ENCODE measurements at regions not wholly inside any gene's neighbourhood (a gene's known extent, or its start where the extent isn't known, plus 50 kb on each side); places are given as distances from the start of the nearest gene placed in this dataset.

DNA sequence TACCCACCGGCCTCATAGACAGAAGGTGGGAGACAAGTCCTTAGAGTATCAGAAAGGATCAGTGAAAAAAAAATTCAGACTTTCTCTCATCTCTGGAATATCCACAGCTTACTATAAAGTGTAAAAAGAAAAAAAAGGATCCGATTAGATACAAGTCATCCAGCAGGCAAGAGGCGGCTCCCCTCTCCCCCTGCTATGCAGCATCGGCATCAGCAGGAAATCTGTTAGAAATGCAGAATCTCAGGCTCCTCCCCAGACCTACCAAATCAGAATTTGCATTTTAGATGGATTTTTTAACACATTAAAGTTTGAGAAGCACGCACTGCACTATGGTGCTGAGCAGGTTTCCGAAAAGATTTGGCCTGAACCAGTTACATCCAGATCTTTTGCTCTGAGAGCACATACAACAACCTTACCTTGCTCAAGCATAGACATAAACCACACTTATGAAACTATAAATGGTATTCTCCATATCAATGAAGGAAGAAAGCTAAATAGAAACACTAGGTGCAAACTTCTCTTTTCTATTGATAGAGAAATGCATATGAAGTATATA is 117.0 kb upstream of the POU3F2 start:
- ChIA-PET POLR2A (ENCODE audit: partially characterized antibody) (no interaction called here), CTCF (ENCODE audit: partially characterized antibody) (no interaction called here)
- H4K8ac ChIP-seq (ENCODE audit: extremely low read depth, insufficient read depth, low read length), result no peak overlapping the region
- H2BK20ac ChIP-seq (ENCODE audit: low read length), result no peak overlapping the region
- no peak overlapping the region for H3K4me3 ChIP-seq (ENCODE audit: extremely low read depth in 1 of 4, insufficient read depth in 2 of 4, low read depth in 3 of 4, low read length in 4 of 4)
- H2AK5ac ChIP-seq (ENCODE audit: low read depth, low read length), result no peak overlapping the region
- peaks cover 3 to 5% (median 4%) of the 10 kb centered on the region in 4 experiments; a peak in 5 of 7 replicates for H3K4me1 ChIP-seq (replicated peaks in 1 of 4; ENCODE audit: control insufficient read depth in 3 of 4, insufficient read depth in 4 of 4, low read length in 3 of 4)
- no peak for DNase-seq (ENCODE audit: low read depth in 1 of 2, low spot score in 2 of 2)
- no peak overlapping the region for H3K14ac ChIP-seq (ENCODE audit: insufficient read length)
- FAIRE-seq, result no peak
- H3K79me2 ChIP-seq (ENCODE audit: control insufficient read depth in 1 of 2, insufficient read depth in 2 of 2, low read length in 2 of 2), result no peaks in the 10 kb centered on the region
- no peak overlapping the region for H3K23ac ChIP-seq (ENCODE audit: insufficient read length)
- no peak overlapping the region for H3K9ac ChIP-seq (replicated peaks in 1 of 4; ENCODE audit: extremely low read depth in 1 of 4, low read depth in 3 of 4, low read length in 3 of 4)
- no peak overlapping the region for H3K27ac ChIP-seq (ENCODE audit: low read depth, low read length)
- no peaks in the 10 kb centered on the region for H4K20me1 ChIP-seq (replicated peaks in 1 of 2; ENCODE audit: control insufficient read depth in 1 of 2, insufficient read depth in 2 of 2, low read length in 2 of 2)
- H4K5ac ChIP-seq (ENCODE audit: insufficient read length, low read depth, low read length), result no peak overlapping the region
- H2BK120ac ChIP-seq (replicated peaks; ENCODE audit: low read depth, low read length), result no peak overlapping the region
- no peaks in the 10 kb centered on the region for H3K27me3 ChIP-seq (replicated peaks in 1 of 4; ENCODE audit: control insufficient read depth in 3 of 4, extremely low read depth in 1 of 4, insufficient read depth in 3 of 4, low read length in 3 of 4)
- H3K79me1 ChIP-seq (ENCODE audit: low read depth, low read length), result no peaks in the 10 kb centered on the region
- H3K36me3 ChIP-seq (ENCODE audit: control insufficient read depth in 2 of 4, insufficient read depth in 4 of 4, low read length in 3 of 4), result no peaks in the 10 kb centered on the region
- H2BK15ac ChIP-seq (ENCODE audit: low read length), result no peak overlapping the region
- no peak overlapping the region for H2AFZ ChIP-seq (ENCODE audit: low read length)
- H2BK5ac ChIP-seq (ENCODE audit: low read depth, low read length), result no peak overlapping the region
- TF ChIP-seq KDM4A (IDR thresholded peaks at IDR 0.05; ENCODE audit: low read depth, low read length, severe bottlenecking) (no peak), HDAC6 (IDR thresholded peaks at IDR 0.05; ENCODE audit: low read depth, low read length) (no peak), E2F6 (IDR thresholded peaks at IDR 0.05) (no peak), GABPA (IDR thresholded peaks at IDR 0.05; ENCODE audit: borderline replicate concordance, insufficient read depth, low read length) (no peak)
- no peak overlapping the region for H3K4ac ChIP-seq (replicated peaks; ENCODE audit: insufficient read length, low read depth, low read length)
- no peak overlapping the region for H2BK12ac ChIP-seq (ENCODE audit: low read depth, low read length)
- no peaks in the 10 kb centered on the region for H3K23me2 ChIP-seq (ENCODE audit: low read depth, low read length)
- H3K18ac ChIP-seq (ENCODE audit: extremely low read depth, low read length), result no peak overlapping the region
- no peaks in the 10 kb centered on the region for H3K9me3 ChIP-seq (ENCODE audit: insufficient read depth in 2 of 2, low read depth in 1 of 2, low read length in 1 of 2)
- no peak overlapping the region for H3K56ac ChIP-seq (replicated peaks; ENCODE audit: insufficient read length, low read depth, low read length)
- no peak overlapping the region for H3K4me2 ChIP-seq (ENCODE audit: insufficient read depth in 1 of 2, low read depth in 2 of 2, low read length in 2 of 2)
- no peak overlapping the region for H4K91ac ChIP-seq (replicated peaks; ENCODE audit: insufficient read length, low read length)
- 47% methylated on average over 6 of the region's 6 CpGs; no CpG with 5 or more reads in 1 of the 2 experiments for WGBS, 2 experiments (ENCODE audit: extremely low coverage in 1 of 2, insufficient coverage in 1 of 2, insufficient read length in 1 of 2, insufficient replicate concordance in 2 of 2, low coverage in 1 of 2, low lambda C conversion rate in 2 of 2, missing lambda C conversion rate in 1 of 2)
